Naive thymus-derived CD4-positive, alpha-beta T cell (primary cell): ENCODE measurements at regions not wholly inside any gene's neighbourhood (a gene's known extent, or its start where the extent isn't known, plus 50 kb on each side); places are given as distances from the start of the nearest gene placed in this dataset.

Source experiments
- ATAC-seq: fragments of 150-1000 bp; cut with Tn5 transposase; 2 replicates; pipeline ENCODE4 v1.10.0; 2021; ENCODE audit warnings: mild to moderate bottlenecking, moderate library complexity
- CTCF ChIA-PET: fragments of 350-600 bp; sonication (Branson Sonifier 250); formaldehyde crosslinking; loops from one replicate; lab custom pipeline; 2021; ENCODE audit warnings: antibody characterized with exemption; lab: Charles Lee
- POLR2A ChIA-PET: fragments of 350-600 bp; sonication (Branson Sonifier 250); formaldehyde crosslinking; loops from one replicate; lab custom pipeline; 2021; ENCODE audit warnings: antibody characterized with exemption, inconsistent platforms; lab: Charles Lee
- DNase-seq, 9 donors: peaks; one replicate each; pipeline versions ENCODE4 v3.0.0 to v3.0.0-alpha.2; 2020 to 2022; ENCODE audit warnings: mixed read lengths in 1 of 9
- H3K27ac ChIP-seq: one replicate; pipeline ENCODE4 v1.7.0; 2013; ENCODE audit warnings: mild to moderate bottlenecking, low read depth, low read length, moderate library complexity
- H3K27me3 ChIP-seq, 2 donors: one replicate each; pipeline ENCODE4 v1.7.0; 2013; ENCODE audit warnings: low read length in 2 of 2, mild to moderate bottlenecking in 2 of 2, moderate library complexity in 2 of 2; ENCODE audit not compliant: control insufficient read depth in 2 of 2, insufficient read depth in 2 of 2
- H3K36me3 ChIP-seq, 3 experiments: 1 replicate in 2 of 3; 2 replicates in 1 of 3; pipeline ENCODE4 v1.7.0; 2013; ENCODE audit warnings: low read length in 3 of 3, mild to moderate bottlenecking in 3 of 3, moderate library complexity in 1 of 3; ENCODE audit not compliant: insufficient read depth in 3 of 3, control insufficient read depth in 2 of 3
- H3K4me1 ChIP-seq, 2 donors: one replicate each; pipeline ENCODE4 v1.7.0; 2013; ENCODE audit warnings: low read length in 2 of 2, mild to moderate bottlenecking in 2 of 2, moderate library complexity in 1 of 2; ENCODE audit not compliant: control insufficient read depth in 2 of 2, insufficient read depth in 2 of 2
- H3K4me3 ChIP-seq: 2 replicates; pipeline ENCODE4 v1.7.0; 2013; ENCODE audit warnings: mild to moderate bottlenecking, low read length
- H3K9me3 ChIP-seq, 3 experiments: 1 replicate in 2 of 3; 2 replicates in 1 of 3; pipeline ENCODE4 v1.7.0; 2013; ENCODE audit warnings: low read length in 3 of 3; ENCODE audit not compliant: control insufficient read depth in 2 of 3
- H3K27ac Mint-ChIP-seq, 9 donors: one replicate each; pipeline ENCODE4 v1.8.0; 2020 to 2022; ENCODE audit warnings: mixed read lengths in 9 of 9, mild to moderate bottlenecking in 8 of 9, moderate library complexity in 5 of 9, inconsistent platforms in 2 of 9
- H3K27me3 Mint-ChIP-seq, 5 donors: one replicate each; pipeline ENCODE4 v1.8.0; 2021 to 2022; ENCODE audit warnings: mixed read lengths in 5 of 5, mild to moderate bottlenecking in 1 of 5
- H3K36me3 Mint-ChIP-seq, 5 donors: one replicate each; pipeline ENCODE4 v1.8.0; 2020 to 2022; ENCODE audit warnings: mixed read lengths in 5 of 5, mild to moderate bottlenecking in 3 of 5, inconsistent platforms in 1 of 5
- H3K4me1 Mint-ChIP-seq, 7 donors: one replicate each; pipeline ENCODE4 v1.8.0; 2020 to 2022; ENCODE audit warnings: mixed read lengths in 7 of 7, mild to moderate bottlenecking in 3 of 7, inconsistent platforms in 1 of 7
- H3K4me3 Mint-ChIP-seq, 10 donors: one replicate each; pipeline ENCODE4 v1.8.0; 2020 to 2022; ENCODE audit warnings: mild to moderate bottlenecking in 10 of 10, mixed read lengths in 10 of 10, moderate library complexity in 6 of 10, inconsistent platforms in 2 of 10
- H3K9me3 Mint-ChIP-seq, 11 donors: one replicate each; pipeline ENCODE4 v1.8.0; 2020 to 2022; ENCODE audit warnings: mixed read lengths in 11 of 11, mild to moderate bottlenecking in 4 of 11, inconsistent platforms in 1 of 11, moderate library complexity in 1 of 11
- intact Hi-C, 2 donors: fragments of 100-400 bp; cut with micrococcal nuclease; formaldehyde crosslinking; loops; one replicate each; pipeline ENCODE4 v1.15.1; 2023

DNA sequence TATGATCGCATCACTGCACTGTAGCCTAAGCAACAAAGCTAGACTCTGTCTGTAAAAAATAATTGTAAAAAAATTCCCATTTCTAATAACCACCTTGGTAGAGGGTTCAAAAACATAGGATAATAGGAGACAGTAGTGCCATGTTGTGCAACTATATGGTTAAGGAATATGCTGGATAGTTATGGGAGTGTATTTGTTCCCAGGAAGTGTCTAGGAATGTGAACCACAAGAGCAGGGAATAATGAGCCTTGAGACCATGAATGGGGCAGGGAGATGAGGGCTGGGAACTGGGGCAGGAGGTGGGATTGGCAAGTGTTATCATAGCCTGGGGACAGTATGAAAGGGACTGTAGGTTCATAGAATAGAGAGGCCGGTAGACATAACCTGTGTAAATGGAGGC is 50.4 kb downstream of the RUSC2 start:
- ChIA-PET CTCF (no interaction called here), POLR2A (no interaction called here)
- H3K36me3 ChIP-seq = no peaks in the 10 kb centered on the region
- no peak overlapping the region for H3K4me3 ChIP-seq
- DNase-seq (no peak), ATAC-seq (no peak)
- Mint-ChIP-seq H3K36me3 (peaks cover 0 to 8% (median 0%) of the 10 kb centered on the region in 5 donors), H3K4me3 (no peak overlapping the region), H3K4me1 (peaks cover 0 to 5% (median 0%) of the 10 kb centered on the region in 7 donors), H3K9me3 (peaks cover 0 to 3% (median 0%) of the 10 kb centered on the region in 11 donors), H3K27ac (no peak overlapping the region), H3K27me3 (peaks cover 0 to 5% (median 3%) of the 10 kb centered on the region in 5 donors)
- H3K27me3 ChIP-seq = no peaks in the 10 kb centered on the region
- no peaks in the 10 kb centered on the region for H3K4me1 ChIP-seq
- no peaks in the 10 kb centered on the region for H3K9me3 ChIP-seq
- intact Hi-C loops = no loop called here
- no peak overlapping the region for H3K27ac ChIP-seq

DNA sequence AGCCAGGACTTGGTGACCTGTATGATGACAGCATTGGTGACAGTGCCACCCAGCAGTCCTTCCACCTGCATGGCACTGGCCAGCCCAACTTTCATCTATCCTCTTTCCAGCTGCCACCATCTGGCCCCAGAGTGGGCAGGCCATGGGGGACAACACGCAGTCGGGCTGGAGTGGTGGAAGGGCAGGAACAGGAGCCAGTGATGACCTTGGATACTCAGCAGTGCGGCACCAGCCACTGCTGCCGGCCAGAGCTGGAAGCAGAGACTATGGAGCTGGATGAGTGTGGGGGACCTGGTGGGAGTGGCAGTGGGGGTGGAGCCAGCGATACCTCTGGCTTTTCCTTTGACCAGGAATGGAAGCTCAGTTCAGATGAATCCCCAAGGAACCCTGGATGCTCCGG is 56.9 kb downstream of the RUSC2 start:
- Mint-ChIP-seq H3K36me3 (peaks cover 0 to 7% (median 0%) of the 10 kb centered on the region in 5 donors), H3K27me3 (peaks cover 0 to 5% (median 0%) of the 10 kb centered on the region in 5 donors), H3K4me3 (no peak overlapping the region), H3K9me3 (no peaks in the 10 kb centered on the region), H3K4me1 (no peaks in the 10 kb centered on the region), H3K27ac (peak overlapping the region in 1 of 9 donors; percentile 62)
- no peak for ATAC-seq
- CTCF ChIA-PET = no interaction called here
- intact Hi-C loops = no loop called here
- Histone ChIP-seq H3K36me3 (no peaks in the 10 kb centered on the region), H3K4me1 (no peaks in the 10 kb centered on the region), H3K27me3 (no peaks in the 10 kb centered on the region), H3K4me3 (no peak overlapping the region), H3K27ac (no peak overlapping the region), H3K9me3 (no peaks in the 10 kb centered on the region)
- POLR2A ChIA-PET = no interaction called here
- DNase-seq = no peak

DNA sequence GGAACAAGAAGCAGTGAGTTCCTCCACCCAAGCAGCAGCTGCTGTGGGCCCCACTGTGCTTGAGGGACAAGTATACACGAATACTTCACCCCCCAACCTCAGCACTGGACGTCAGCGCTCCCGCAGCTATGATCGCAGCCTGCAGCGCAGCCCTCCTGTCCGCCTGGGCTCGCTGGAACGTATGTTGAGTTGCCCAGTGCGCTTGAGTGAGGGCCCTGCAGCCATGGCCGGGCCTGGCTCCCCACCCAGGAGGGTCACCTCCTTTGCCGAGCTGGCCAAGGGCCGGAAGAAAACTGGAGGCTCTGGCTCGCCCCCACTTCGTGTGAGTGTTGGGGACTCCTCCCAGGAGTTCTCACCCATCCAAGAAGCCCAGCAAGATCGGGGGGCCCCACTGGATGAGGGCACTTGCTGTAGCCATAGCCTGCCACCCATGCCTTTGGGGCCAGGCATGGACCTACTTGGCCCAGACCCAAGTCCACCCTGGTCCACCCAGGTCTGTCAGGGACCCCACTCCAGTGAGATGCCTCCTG is 57.1 kb upstream of the TESK1 start:
- no peaks in the 10 kb centered on the region for H3K36me3 ChIP-seq
- no peaks in the 10 kb centered on the region for H3K9me3 Mint-ChIP-seq
- ChIA-PET POLR2A (no interaction called here), CTCF (no interaction called here)
- H3K36me3 Mint-ChIP-seq = peaks cover 0 to 7% (median 0%) of the 10 kb centered on the region in 5 donors
- no peak for DNase-seq
- no peak overlapping the region for H3K27ac Mint-ChIP-seq
- no peak overlapping the region for H3K4me3 ChIP-seq
- H3K27me3 ChIP-seq = no peaks in the 10 kb centered on the region
- H3K27ac ChIP-seq = no peak overlapping the region
- H3K4me3 Mint-ChIP-seq = no peak overlapping the region
- no peaks in the 10 kb centered on the region for H3K9me3 ChIP-seq
- peaks cover 0 to 2% (median 0%) of the 10 kb centered on the region in 5 donors for H3K27me3 Mint-ChIP-seq
- no peak for ATAC-seq
- H3K4me1 ChIP-seq = no peaks in the 10 kb centered on the region
- intact Hi-C loops = no loop called here
- no peaks in the 10 kb centered on the region for H3K4me1 Mint-ChIP-seq

DNA sequence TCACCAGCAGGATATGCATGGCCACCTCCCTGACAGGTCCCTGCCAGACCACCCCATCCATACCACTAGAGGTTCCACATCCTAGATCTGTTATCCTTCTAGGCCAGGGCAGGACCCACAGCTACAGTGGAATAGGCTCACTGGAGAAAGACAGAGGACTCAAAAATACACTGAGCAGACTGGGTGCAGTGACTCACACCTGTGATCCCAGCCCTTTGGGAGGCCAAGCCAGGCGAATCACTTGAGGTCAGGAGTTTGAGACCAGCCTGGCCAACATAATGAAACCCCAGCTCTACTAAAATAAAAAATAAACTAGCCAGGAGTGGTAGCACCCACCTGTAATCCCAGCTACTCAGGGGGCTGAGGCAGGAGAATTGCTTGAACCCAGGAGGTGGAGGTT is 56.5 kb upstream of the TESK1 start:
- ChIA-PET POLR2A (interaction anchor here (0.6 kb wide), 1 partner anchor 312 kb away, joined by 3 read pairs; no protein-coding TSS in a partner anchor), CTCF (no interaction called here)
- no peaks in the 10 kb centered on the region for H3K4me1 ChIP-seq
- H3K27ac ChIP-seq = no peak overlapping the region
- intact Hi-C loops = no loop called here
- no peaks in the 10 kb centered on the region for H3K9me3 ChIP-seq
- ATAC-seq (no peak), DNase-seq (no peak)
- no peaks in the 10 kb centered on the region for H3K27me3 ChIP-seq
- Mint-ChIP-seq H3K27ac (no peak overlapping the region), H3K4me3 (no peak overlapping the region), H3K27me3 (peaks cover 0 to 2% (median 0%) of the 10 kb centered on the region in 5 donors), H3K4me1 (no peaks in the 10 kb centered on the region), H3K9me3 (no peaks in the 10 kb centered on the region), H3K36me3 (peaks cover 0 to 7% (median 0%) of the 10 kb centered on the region in 5 donors)
- no peaks in the 10 kb centered on the region for H3K36me3 ChIP-seq
- H3K4me3 ChIP-seq = no peak overlapping the region

DNA sequence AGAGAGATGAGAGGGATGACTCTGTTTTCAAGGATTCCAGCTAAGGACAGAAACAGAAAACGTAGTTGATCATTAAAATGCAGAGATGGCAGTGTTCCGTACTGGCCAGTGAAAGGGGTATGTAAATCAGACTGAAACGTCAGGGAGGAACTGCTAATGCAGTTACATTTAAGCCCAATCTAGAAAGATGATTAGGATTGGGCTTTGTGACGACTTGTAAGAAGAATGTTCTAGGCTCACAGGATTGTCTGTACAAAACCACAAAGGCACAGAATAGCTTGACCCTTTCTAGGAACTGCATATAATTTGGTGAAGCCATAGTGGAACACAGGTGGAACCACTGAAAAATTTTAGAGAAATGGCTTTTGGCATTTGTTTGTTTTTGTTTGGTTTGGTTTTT is 55.6 kb upstream of the TESK1 start:
- no peak for DNase-seq
- Histone ChIP-seq H3K4me1 (no peaks in the 10 kb centered on the region), H3K9me3 (no peaks in the 10 kb centered on the region), H3K27ac (no peak overlapping the region), H3K27me3 (no peaks in the 10 kb centered on the region), H3K36me3 (no peaks in the 10 kb centered on the region), H3K4me3 (no peak overlapping the region)
- peaks cover 0 to 2% (median 0%) of the 10 kb centered on the region in 5 donors for H3K27me3 Mint-ChIP-seq
- intact Hi-C loops = no loop called here
- POLR2A ChIA-PET = no interaction called here
- no peaks in the 10 kb centered on the region for H3K4me1 Mint-ChIP-seq
- peaks cover 0 to 7% (median 0%) of the 10 kb centered on the region in 5 donors for H3K36me3 Mint-ChIP-seq
- no peaks in the 10 kb centered on the region for H3K9me3 Mint-ChIP-seq
- no peak for ATAC-seq
- no peak overlapping the region for H3K27ac Mint-ChIP-seq
- no peak overlapping the region for H3K4me3 Mint-ChIP-seq
- CTCF ChIA-PET = no interaction called here

DNA sequence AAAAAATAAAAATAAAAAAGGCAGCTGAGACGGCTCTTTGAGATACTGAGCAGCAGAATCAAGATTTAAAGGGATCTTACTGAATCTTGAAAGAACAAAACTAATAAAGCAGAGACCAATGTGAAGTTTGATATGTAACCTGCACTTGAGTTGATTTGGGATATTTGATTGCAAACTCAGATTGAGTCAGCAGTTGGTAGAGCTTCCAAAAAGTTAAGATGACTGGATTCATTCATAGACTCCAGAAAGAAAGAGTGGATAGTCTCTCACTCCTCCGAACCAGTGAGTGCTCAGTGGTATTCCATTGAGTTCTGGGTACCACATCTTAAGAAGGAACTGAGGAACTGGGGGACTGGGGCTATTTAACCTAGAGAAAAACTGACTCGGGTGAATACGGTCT is 52.7 kb upstream of the TESK1 start:
- Histone ChIP-seq H3K27me3 (no peaks in the 10 kb centered on the region), H3K4me1 (no peaks in the 10 kb centered on the region), H3K4me3 (no peak overlapping the region), H3K27ac (no peak overlapping the region), H3K9me3 (no peaks in the 10 kb centered on the region), H3K36me3 (no peaks in the 10 kb centered on the region)
- ATAC-seq (no peak), DNase-seq (no peak)
- POLR2A ChIA-PET = no interaction called here
- CTCF ChIA-PET = interaction anchor here (0.9 to 2.8 kb wide), 5 partner anchors 12 to 653 kb away, joined by 3 to 12 read pairs (median 7); no protein-coding TSS in a partner anchor
- H3K4me3 Mint-ChIP-seq = no peak overlapping the region
- no peak overlapping the region for H3K27ac Mint-ChIP-seq
- peaks cover 0 to 2% (median 0%) of the 10 kb centered on the region in 5 donors for H3K27me3 Mint-ChIP-seq
- H3K36me3 Mint-ChIP-seq = peaks cover 0 to 8% (median 0%) of the 10 kb centered on the region in 5 donors
- intact Hi-C loops = loop anchor here in 1 of 2 donors (10.0 kb wide), 1 partner anchor 298 kb away; no protein-coding TSS in a partner anchor
- H3K4me1 Mint-ChIP-seq = no peaks in the 10 kb centered on the region
- no peaks in the 10 kb centered on the region for H3K9me3 Mint-ChIP-seq

DNA sequence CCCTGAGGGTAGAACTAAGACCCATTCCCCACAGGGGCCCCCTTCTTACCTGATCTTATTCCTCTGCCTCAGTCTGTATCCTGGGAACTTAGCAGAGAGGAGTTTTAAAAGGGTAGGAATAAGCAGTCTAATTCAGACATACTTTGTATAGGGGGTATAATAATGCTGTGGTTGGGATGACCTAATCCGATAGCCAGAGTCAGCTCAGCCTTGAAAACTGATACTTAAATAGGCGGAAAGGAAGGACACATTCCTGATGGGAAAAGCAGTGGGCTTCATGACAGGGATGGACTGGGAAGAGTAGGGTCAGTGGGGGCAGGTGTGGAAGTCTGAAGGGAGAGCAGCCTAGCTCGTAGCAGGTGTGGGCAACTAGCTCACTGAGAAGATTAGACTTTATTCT is 52.2 kb upstream of the TESK1 start:
- H3K4me1 Mint-ChIP-seq = no peaks in the 10 kb centered on the region
- H3K9me3 Mint-ChIP-seq = no peaks in the 10 kb centered on the region
- ATAC-seq = no peak
- CTCF ChIA-PET = interaction anchor here (1.1 to 2.8 kb wide), 6 partner anchors 44 to 653 kb away, joined by 4 to 12 read pairs (median 7); no protein-coding TSS in a partner anchor
- Histone ChIP-seq H3K4me1 (no peaks in the 10 kb centered on the region), H3K27ac (no peak overlapping the region), H3K9me3 (no peaks in the 10 kb centered on the region), H3K36me3 (no peaks in the 10 kb centered on the region), H3K4me3 (no peak overlapping the region), H3K27me3 (no peaks in the 10 kb centered on the region)
- no peak overlapping the region for H3K27ac Mint-ChIP-seq
- H3K27me3 Mint-ChIP-seq = peaks cover 0 to 2% (median 0%) of the 10 kb centered on the region in 5 donors
- no peak for DNase-seq
- POLR2A ChIA-PET = no interaction called here
- peaks cover 0 to 5% (median 0%) of the 10 kb centered on the region in 5 donors for H3K36me3 Mint-ChIP-seq
- H3K4me3 Mint-ChIP-seq = no peak overlapping the region
- intact Hi-C loops = loop anchor here in 1 of 2 donors (10.0 kb wide), 1 partner anchor 298 kb away; no protein-coding TSS in a partner anchor
